T-cell (primary cell): ENCODE measurements at regions not wholly inside any gene's neighbourhood (a gene's known extent, or its start where the extent isn't known, plus 50 kb on each side); places are given as distances from the start of the nearest gene placed in this dataset.
"Not testable (repeated sequence)": the region's sequence is repeated elsewhere in the genome, so short reads cannot be mapped to it uniquely, and the experiment has no call there.

ENCODE experiments used
- ATAC-seq, 4 experiments: fragments of 200-7000 bp in 3 of 4; fragments of 150-1000 bp in 1 of 4; cut with Tn5 transposase; replicated peaks in 1 of 4; 1 replicate in 3 of 4; 2 replicates in 1 of 4; pipeline ENCODE4 v1.10.0; 2021; ENCODE audit warnings: moderate library complexity in 3 of 4, mild to moderate bottlenecking in 2 of 4, moderate number of reproducible peaks in 1 of 4
- CTCF ChIA-PET, 2 donors: fragments of 300-600 bp; sonication (Branson Sonifier 250); formaldehyde crosslinking; loops; one replicate each; lab custom pipeline; 2022; ENCODE audit warnings: antibody characterized with exemption in 2 of 2; lab: Charles Lee
- POLR2A ChIA-PET, 2 donors: fragments of 300-600 bp; sonication (Branson Sonifier 250); formaldehyde crosslinking; loops; one replicate each; lab custom pipeline; 2022; ENCODE audit warnings: antibody characterized with exemption in 2 of 2; lab: Charles Lee
- DNase-seq, 35 experiments: peaks; one replicate each; pipeline versions ENCODE4 v3.0.0 to v3.0.0-alpha.2; 2013 to 2023
- H3K27ac ChIP-seq: one replicate; pipeline ENCODE4 v1.5.1; 2013; ENCODE audit warnings: low read length
- H3K27me3 ChIP-seq, 2 experiments: replicated peaks in 1 of 2; 1 replicate in 1 of 2; 2 replicates in 1 of 2; pipeline versions ENCODE4 v1.6.1 to v1.7.0; 2013; ENCODE audit warnings: low read length in 1 of 2, mixed read lengths in 1 of 2; ENCODE audit not compliant: control insufficient read depth in 2 of 2, insufficient read depth in 2 of 2; ENCODE audit errors: extremely low read depth in 1 of 2
- H3K36me3 ChIP-seq, 2 donors: 1 replicate in 1 of 2; 2 replicates in 1 of 2; pipeline versions ENCODE4 v1.6.1 to v1.7.0; 2013; ENCODE audit warnings: low read length in 1 of 2; ENCODE audit not compliant: control insufficient read depth in 2 of 2, insufficient read depth in 1 of 2; ENCODE audit errors: extremely low read depth in 1 of 2
- H3K4me1 ChIP-seq, 2 experiments: 1 replicate in 1 of 2; 2 replicates in 1 of 2; pipeline versions ENCODE4 v1.6.1 to v1.7.0; 2013; ENCODE audit warnings: low read length in 2 of 2, mixed read lengths in 1 of 2; ENCODE audit not compliant: insufficient read depth in 2 of 2, control insufficient read depth in 1 of 2; ENCODE audit errors: extremely low read depth in 1 of 2
- H3K4me3 ChIP-seq, 2 donors: 1 replicate in 1 of 2; 2 replicates in 1 of 2; pipeline versions ENCODE4 v1.5.1 to v1.7.0; 2013; ENCODE audit warnings: mild to moderate bottlenecking in 2 of 2, low read length in 1 of 2, moderate library complexity in 1 of 2; ENCODE audit not compliant: control insufficient read depth in 1 of 2; ENCODE audit errors: extremely low read depth in 1 of 2
- H3K9me3 ChIP-seq: 2 replicates; pipeline ENCODE4 v1.7.0; 2013
- H3K27ac Mint-ChIP-seq, 2 donors: one replicate each; pipeline ENCODE4 v1.8.0; 2020 to 2021; ENCODE audit warnings: mild to moderate bottlenecking in 2 of 2, mixed read lengths in 2 of 2
- H3K27me3 Mint-ChIP-seq, 2 donors: one replicate each; pipeline ENCODE4 v1.8.0; 2021 to 2022; ENCODE audit warnings: mixed read lengths in 2 of 2
- H3K36me3 Mint-ChIP-seq: one replicate; pipeline ENCODE4 v1.8.0; 2021; ENCODE audit warnings: mixed read lengths
- H3K4me1 Mint-ChIP-seq, 3 donors: one replicate each; pipeline ENCODE4 v1.8.0; 2020 to 2022; ENCODE audit warnings: mixed read lengths in 3 of 3, mild to moderate bottlenecking in 1 of 3
- H3K4me3 Mint-ChIP-seq, 3 donors: one replicate each; pipeline ENCODE4 v1.8.0; 2020 to 2022; ENCODE audit warnings: mild to moderate bottlenecking in 3 of 3, mixed read lengths in 3 of 3, moderate library complexity in 3 of 3
- H3K9me3 Mint-ChIP-seq, 3 donors: one replicate each; pipeline ENCODE4 v1.8.0; 2020 to 2022; ENCODE audit warnings: mixed read lengths in 3 of 3
- WGBS: methylation state at CpG from one replicate; pipeline ENCODE4 v1.1.5; 2013; ENCODE audit warnings: missing lambda C conversion rate; ENCODE audit not compliant: insufficient coverage; 5-methylcytosine and 5-hydroxymethylcytosine counted together

GRCh38 chr17:63019138-63019873 is 53.3 kb downstream of the TANC2 start:
- Histone ChIP-seq H3K4me3 (no peak overlapping the region), H3K27me3 (peaks cover 0 to 2% of the 10 kb centered on the region in 2 experiments), H3K36me3 (no peaks in the 10 kb centered on the region), H3K9me3 (no peaks in the 10 kb centered on the region), H3K27ac (no peak overlapping the region), H3K4me1 (no peaks in the 10 kb centered on the region)
- DNase-seq (no peak), ATAC-seq (no peak)
- Mint-ChIP-seq H3K27ac (no peak overlapping the region), H3K9me3 (peaks cover 0 to 2% (median 0%) of the 10 kb centered on the region in 3 donors), H3K4me1 (peaks cover 0 to 10% (median 0%) of the 10 kb centered on the region in 3 donors), H3K27me3 (no peaks in the 10 kb centered on the region), H3K36me3 (peaks cover 10% of the 10 kb centered on the region), H3K4me3 (no peak overlapping the region)
- ChIA-PET POLR2A (no interaction called here), CTCF (no interaction called here)
- no CpG with 5 or more reads among the region's 6 CpGs for WGBS

GRCh38 chr17:63022567-63022966 is 56.5 kb downstream of the TANC2 start:
- Histone ChIP-seq H3K27ac (no peak overlapping the region), H3K4me1 (no peaks in the 10 kb centered on the region), H3K4me3 (no peak overlapping the region), H3K9me3 (no peaks in the 10 kb centered on the region), H3K36me3 (no peaks in the 10 kb centered on the region), H3K27me3 (peaks cover 0 to 2% of the 10 kb centered on the region in 2 experiments)
- H3K4me1 Mint-ChIP-seq, result peaks cover 0 to 10% (median 2%) of the 10 kb centered on the region in 3 donors
- DNase-seq, result no peak
- CTCF ChIA-PET, result no interaction called here
- H3K27me3 Mint-ChIP-seq, result no peaks in the 10 kb centered on the region
- no CpG with 5 or more reads among the region's 1 CpG for WGBS
- ATAC-seq, result no peak
- no peak overlapping the region for H3K4me3 Mint-ChIP-seq
- no peak overlapping the region for H3K27ac Mint-ChIP-seq
- H3K9me3 Mint-ChIP-seq, result no peaks in the 10 kb centered on the region
- POLR2A ChIA-PET, result no interaction called here
- H3K36me3 Mint-ChIP-seq, result peaks cover 8% of the 10 kb centered on the region

- H3K27ac ChIP-seq, result no peak overlapping the region
- CTCF ChIA-PET, result interaction anchor here in 1 of 2 donors (0.5 kb wide), 1 partner anchor 118 kb away, joined by 5 read pairs; no protein-coding TSS in a partner anchor
- peaks cover 0 to 2% of the 10 kb centered on the region in 2 experiments for H3K27me3 ChIP-seq
- no peaks in the 10 kb centered on the region for H3K9me3 ChIP-seq
- no peaks in the 10 kb centered on the region for H3K27me3 Mint-ChIP-seq
- 83% methylated on average over 1 of the region's 2 CpGs for WGBS
- H3K36me3 ChIP-seq, result no peaks in the 10 kb centered on the region
- no peaks in the 10 kb centered on the region for H3K4me1 ChIP-seq
- H3K36me3 Mint-ChIP-seq, result peaks cover 8% of the 10 kb centered on the region
- POLR2A ChIA-PET, result no interaction called here
- peaks cover 0 to 10% (median 2%) of the 10 kb centered on the region in 3 donors for H3K4me1 Mint-ChIP-seq
- H3K27ac Mint-ChIP-seq, result no peak overlapping the region
- no peak overlapping the region for H3K4me3 Mint-ChIP-seq
- DNase-seq (no peak), ATAC-seq (no peak)
- no peaks in the 10 kb centered on the region for H3K9me3 Mint-ChIP-seq
- no peak overlapping the region for H3K4me3 ChIP-seq
Measured at GRCh38 chr17:63023049-63023448, 57.0 kb downstream of the TANC2 start.

- H3K36me3 Mint-ChIP-seq, result peaks cover 4% of the 10 kb centered on the region
- Histone ChIP-seq H3K36me3 (no peaks in the 10 kb centered on the region), H3K27me3 (peaks cover 0 to 2% of the 10 kb centered on the region in 2 experiments), H3K27ac (no peak overlapping the region), H3K4me1 (no peaks in the 10 kb centered on the region), H3K9me3 (no peaks in the 10 kb centered on the region), H3K4me3 (no peak overlapping the region)
- ChIA-PET CTCF (no interaction called here), POLR2A (no interaction called here)
- H3K27ac Mint-ChIP-seq, result no peak overlapping the region
- no peak overlapping the region for H3K4me3 Mint-ChIP-seq
- DNase-seq, result no peak
- ATAC-seq, result no peak
- no peaks in the 10 kb centered on the region for H3K27me3 Mint-ChIP-seq
- peaks cover 0 to 10% (median 2%) of the 10 kb centered on the region in 3 donors for H3K4me1 Mint-ChIP-seq
- WGBS, result no CpG with 5 or more reads among the region's 4 CpGs
- H3K9me3 Mint-ChIP-seq, result no peaks in the 10 kb centered on the region
Measured at GRCh38 chr17:63024201-63024600, 58.2 kb downstream of the TANC2 start.

GRCh38 chr17:63024716-63025115 is 58.7 kb downstream of the TANC2 start:
- Mint-ChIP-seq H3K4me3 (no peak overlapping the region), H3K36me3 (peaks cover 4% of the 10 kb centered on the region), H3K27ac (no peak overlapping the region), H3K9me3 (no peaks in the 10 kb centered on the region), H3K4me1 (peaks cover 0 to 10% (median 2%) of the 10 kb centered on the region in 3 donors), H3K27me3 (no peaks in the 10 kb centered on the region)
- H3K27me3 ChIP-seq, result peaks cover 0 to 2% of the 10 kb centered on the region in 2 experiments
- ChIA-PET CTCF (no interaction called here), POLR2A (no interaction called here)
- ATAC-seq, result no peak
- no peak overlapping the region for H3K4me3 ChIP-seq
- no peak overlapping the region for H3K27ac ChIP-seq
- no peaks in the 10 kb centered on the region for H3K9me3 ChIP-seq
- H3K4me1 ChIP-seq, result no peaks in the 10 kb centered on the region
- DNase-seq, result no peak
- no peaks in the 10 kb centered on the region for H3K36me3 ChIP-seq

- DNase-seq, H3K4me3 ChIP-seq, CTCF ChIA-PET, H3K9me3 ChIP-seq, H3K27me3 ChIP-seq, H3K9me3 Mint-ChIP-seq, H3K4me3 Mint-ChIP-seq, H3K36me3 ChIP-seq, H3K27me3 Mint-ChIP-seq, POLR2A ChIA-PET, H3K27ac Mint-ChIP-seq, H3K4me1 Mint-ChIP-seq, H3K4me1 ChIP-seq, H3K27ac ChIP-seq, ATAC-seq, H3K36me3 Mint-ChIP-seq: not testable (repeated sequence)
- 40% methylated on average over 1 of the region's 4 CpGs for WGBS
Measured at GRCh38 chr17:63025637-63026036, 59.6 kb downstream of the TANC2 start.
